Suprapubic skin (tissue), 4 donors: ENCODE measurements at regions not wholly inside any gene's neighbourhood (a gene's known extent, or its start where the extent isn't known, plus 50 kb on each side); places are given as distances from the start of the nearest gene placed in this dataset.
A peak's percentile ranks its signal among the peaks of the same experiment; 100 is the strongest.

Source experiments
- DNase-seq, 2 donors: peaks; one replicate each; pipeline ENCODE4 v3.0.0-alpha.2; 2019; ENCODE audit warnings: low spot score in 2 of 2
- H3K27ac ChIP-seq: fragments of 200-600 bp; sonication (generic); one replicate; pipeline ENCODE4 v1.5.1; 2019
- H3K27me3 ChIP-seq: fragments of 200-600 bp; sonication (generic); one replicate; pipeline ENCODE4 v1.5.1; 2019
- H3K36me3 ChIP-seq: fragments of 200-600 bp; sonication (generic); one replicate; pipeline ENCODE4 v1.5.1; 2019
- H3K4me1 ChIP-seq: fragments of 200-600 bp; sonication (generic); one replicate; pipeline ENCODE4 v1.5.1; 2019
- H3K4me3 ChIP-seq: fragments of 200-600 bp; sonication (generic); one replicate; pipeline ENCODE4 v1.5.1; 2019; ENCODE audit warnings: mild to moderate bottlenecking
- H3K9me3 ChIP-seq: fragments of 200-600 bp; sonication (generic); one replicate; pipeline ENCODE4 v1.5.1; 2019
- CTCF ChIP-seq, 2 donors: fragments of 200-600 bp in 1 of 2; fragments of 450-650 bp in 1 of 2; sonication (generic) in 1 of 2; IDR thresholded peaks; one replicate each; pipeline ENCODE4 v1.5.1; 2016 to 2019; ENCODE audit warnings: antibody characterized with exemption in 2 of 2, mild to moderate bottlenecking in 1 of 2, moderate library complexity in 1 of 2
- EP300 ChIP-seq: sonication (generic); formaldehyde crosslinking; IDR thresholded peaks from one replicate; pipeline ENCODE4 v1.6.1; 2017; ENCODE audit warnings: antibody characterized with exemption
- POLR2A ChIP-seq, 2 donors: fragments of 450-650 bp; IDR thresholded peaks; one replicate each; pipeline ENCODE4 v1.6.1; 2017; ENCODE audit warnings: antibody characterized with exemption in 2 of 2, mild to moderate bottlenecking in 2 of 2, moderate library complexity in 2 of 2
- POLR2AphosphoS5 ChIP-seq, 3 donors: sonication (generic); formaldehyde crosslinking; IDR thresholded peaks; one replicate each; pipeline ENCODE4 v1.6.1; 2017; ENCODE audit warnings: antibody characterized with exemption in 3 of 3
- WGBS: methylation state at CpG from one replicate; pipeline ENCODE4 v1.1.5; 2018; 5-methylcytosine and 5-hydroxymethylcytosine counted together

- Histone ChIP-seq H3K27me3 (peaks cover 4% of the 10 kb centered on the region), H3K4me3 (no peak overlapping the region), H3K36me3 (no peaks in the 10 kb centered on the region), H3K27ac (no peak overlapping the region), H3K9me3 (no peaks in the 10 kb centered on the region), H3K4me1 (no peaks in the 10 kb centered on the region)
- DNase-seq, result no peak
- TF ChIP-seq POLR2AphosphoS5 (IDR thresholded peaks at IDR 0.05), result no peak
- no peak for TF ChIP-seq POLR2A (IDR thresholded peaks at IDR 0.05)
- TF ChIP-seq EP300, result no peak
- TF ChIP-seq CTCF (IDR thresholded peaks at IDR 0.05), result no peak
- WGBS, result 55% methylated on average over 3 of the region's 3 CpGs
Measured at GRCh38 chr1:30358500-30358899, 364.9 kb downstream of the MATN1 start.

GRCh38 chr1:30356839-30357238 lies 366.5 kb downstream of the MATN1 start:
- Histone ChIP-seq H3K27me3 (no peaks in the 10 kb centered on the region), H3K4me1 (no peaks in the 10 kb centered on the region), H3K4me3 (no peak overlapping the region), H3K36me3 (no peaks in the 10 kb centered on the region), H3K27ac (no peak overlapping the region), H3K9me3 (no peaks in the 10 kb centered on the region)
- WGBS, result 85% methylated on average over 6 of the region's 6 CpGs
- no peak for DNase-seq
- TF ChIP-seq POLR2AphosphoS5 (IDR thresholded peaks at IDR 0.05) (no peak), EP300 (no peak), CTCF (IDR thresholded peaks at IDR 0.05) (no peak), POLR2A (IDR thresholded peaks at IDR 0.05) (no peak)

- DNase-seq, result no peak
- H3K4me1 ChIP-seq, result no peaks in the 10 kb centered on the region
- 0% methylated on average over 1 of the region's 1 CpG for WGBS
- H3K4me3 ChIP-seq, result no peak overlapping the region
- peaks cover 5% of the 10 kb centered on the region for H3K27me3 ChIP-seq
- no peak overlapping the region for H3K27ac ChIP-seq
- TF ChIP-seq POLR2AphosphoS5 (IDR thresholded peaks at IDR 0.05) (no peak), POLR2A (IDR thresholded peaks at IDR 0.05) (no peak), EP300 (no peak), CTCF (IDR thresholded peaks at IDR 0.05) (no peak)
- no peaks in the 10 kb centered on the region for H3K9me3 ChIP-seq
- no peaks in the 10 kb centered on the region for H3K36me3 ChIP-seq
Measured at GRCh38 chr1:30354410-30354809, 369.0 kb downstream of the MATN1 start.

- no peak overlapping the region for H3K27ac ChIP-seq
- H3K4me1 ChIP-seq, result no peaks in the 10 kb centered on the region
- TF ChIP-seq POLR2A (IDR thresholded peaks at IDR 0.05) (no peak), CTCF (IDR thresholded peaks at IDR 0.05) (peak in 1 of 2 donors; percentile 16)
- DNase-seq, result no peak
- no peaks in the 10 kb centered on the region for H3K36me3 ChIP-seq
- peaks cover 7% of the 10 kb centered on the region for H3K27me3 ChIP-seq
- H3K4me3 ChIP-seq, result no peak overlapping the region
- no peaks in the 10 kb centered on the region for H3K9me3 ChIP-seq
Measured at GRCh38 chr1:30353637-30354036, 369.7 kb downstream of the MATN1 start.

- DNase-seq, result no peak
- no peak overlapping the region for H3K27ac ChIP-seq
- no peak overlapping the region for H3K4me3 ChIP-seq
- WGBS, result 92% methylated on average over 2 of the region's 2 CpGs
- peaks cover 39% of the 10 kb centered on the region for H3K27me3 ChIP-seq
- no peaks in the 10 kb centered on the region for H3K9me3 ChIP-seq
- H3K4me1 ChIP-seq, result no peaks in the 10 kb centered on the region
- no peaks in the 10 kb centered on the region for H3K36me3 ChIP-seq
- no peak for TF ChIP-seq POLR2A (IDR thresholded peaks at IDR 0.05)
Measured at GRCh38 chr1:30348147-30348546, 375.2 kb downstream of the MATN1 start.

- peaks cover 65% of the 10 kb centered on the region for H3K27me3 ChIP-seq
- TF ChIP-seq POLR2A (IDR thresholded peaks at IDR 0.05) (no peak), EP300 (no peak)
Measured at GRCh38 chr1:30345491-30346130, 377.8 kb downstream of the MATN1 start.

More at GRCh38 chr1:30345491-30346130, 377.8 kb downstream of the MATN1 start:
- Histone ChIP-seq H3K9me3 (no peaks in the 10 kb centered on the region), H3K4me3 (no peak overlapping the region), H3K4me1 (no peaks in the 10 kb centered on the region), H3K27ac (no peak overlapping the region), H3K36me3 (no peaks in the 10 kb centered on the region)
- DNase-seq, result no peak
- 66% methylated on average over 4 of the region's 4 CpGs for WGBS
